IgD-negative memory B cell (primary cell): ENCODE measurements at regions not wholly inside any gene's neighbourhood (a gene's known extent, or its start where the extent isn't known, plus 50 kb on each side); places are given as distances from the start of the nearest gene placed in this dataset.

Experiments used
- H3K27ac Mint-ChIP-seq, 3 donors: one replicate each; pipeline ENCODE4 v1.8.0; 2020 to 2022; ENCODE audit warnings: mild to moderate bottlenecking in 3 of 3, mixed read lengths in 3 of 3, moderate library complexity in 1 of 3
- H3K27me3 Mint-ChIP-seq: one replicate; pipeline ENCODE4 v1.8.0; 2021; ENCODE audit warnings: mixed read lengths
- H3K36me3 Mint-ChIP-seq: one replicate; pipeline ENCODE4 v1.8.0; 2020; ENCODE audit warnings: mild to moderate bottlenecking, mixed read lengths
- H3K4me1 Mint-ChIP-seq, 3 donors: one replicate each; pipeline ENCODE4 v1.8.0; 2020 to 2022; ENCODE audit warnings: mixed read lengths in 3 of 3, mild to moderate bottlenecking in 1 of 3
- H3K4me3 Mint-ChIP-seq, 4 donors: one replicate each; pipeline ENCODE4 v1.8.0; 2020 to 2022; ENCODE audit warnings: mild to moderate bottlenecking in 4 of 4, mixed read lengths in 4 of 4, moderate library complexity in 3 of 4
- H3K9me3 Mint-ChIP-seq, 3 donors: one replicate each; pipeline ENCODE4 v1.8.0; 2020 to 2021; ENCODE audit warnings: mixed read lengths in 3 of 3, mild to moderate bottlenecking in 1 of 3

GRCh38 chr21:22552390-22552789, 1554.2 kb downstream of the NCAM2 start:
- no peaks in the 10 kb centered on the region for H3K36me3 Mint-ChIP-seq
- H3K27ac Mint-ChIP-seq, result no peak overlapping the region
- peaks cover 0 to 4% (median 0%) of the 10 kb centered on the region in 3 donors for H3K9me3 Mint-ChIP-seq
- no peak overlapping the region for H3K4me3 Mint-ChIP-seq
- H3K4me1 Mint-ChIP-seq, result no peaks in the 10 kb centered on the region
- no peaks in the 10 kb centered on the region for H3K27me3 Mint-ChIP-seq

GRCh38 chr21:22554690-22555316, 1556.6 kb downstream of the NCAM2 start:
- H3K27me3 Mint-ChIP-seq, result no peaks in the 10 kb centered on the region

GRCh38 chr21:22556829-22557228, 1558.6 kb downstream of the NCAM2 start:
- H3K4me3 Mint-ChIP-seq, result no peak overlapping the region

More at GRCh38 chr21:22554690-22555316, 1556.6 kb downstream of the NCAM2 start:
- H3K4me1 Mint-ChIP-seq, result no peaks in the 10 kb centered on the region
- peaks cover 0 to 4% (median under 1%) of the 10 kb centered on the region in 3 donors for H3K9me3 Mint-ChIP-seq
- no peak overlapping the region for H3K27ac Mint-ChIP-seq
- H3K36me3 Mint-ChIP-seq, result no peaks in the 10 kb centered on the region
- no peak overlapping the region for H3K4me3 Mint-ChIP-seq

GRCh38 chr21:22561946-22562345, 1563.7 kb downstream of the NCAM2 start:
- H3K36me3 Mint-ChIP-seq, result peaks cover 1% of the 10 kb centered on the region

More at GRCh38 chr21:22556829-22557228, 1558.6 kb downstream of the NCAM2 start:
- H3K27ac Mint-ChIP-seq, result no peak overlapping the region
- no peaks in the 10 kb centered on the region for H3K4me1 Mint-ChIP-seq
- H3K36me3 Mint-ChIP-seq, result no peaks in the 10 kb centered on the region
- H3K27me3 Mint-ChIP-seq, result no peaks in the 10 kb centered on the region
- peaks cover 4 to 6% (median 5%) of the 10 kb centered on the region in 3 donors for H3K9me3 Mint-ChIP-seq

GRCh38 chr21:22573834-22574233, 1575.6 kb downstream of the NCAM2 start:
- Mint-ChIP-seq H3K4me1 (no peaks in the 10 kb centered on the region), H3K4me3 (no peak overlapping the region), H3K27me3 (no peaks in the 10 kb centered on the region), H3K9me3 (peaks cover 0 to 3% (median 1%) of the 10 kb centered on the region in 3 donors), H3K36me3 (no peaks in the 10 kb centered on the region), H3K27ac (no peak overlapping the region)

More at GRCh38 chr21:22561946-22562345, 1563.7 kb downstream of the NCAM2 start:
- Mint-ChIP-seq H3K27me3 (no peaks in the 10 kb centered on the region), H3K9me3 (peaks cover 4 to 6% (median 5%) of the 10 kb centered on the region in 3 donors), H3K4me3 (no peak overlapping the region), H3K4me1 (peaks cover 0 to 1% (median 0%) of the 10 kb centered on the region in 3 donors), H3K27ac (no peak overlapping the region)

DNA sequence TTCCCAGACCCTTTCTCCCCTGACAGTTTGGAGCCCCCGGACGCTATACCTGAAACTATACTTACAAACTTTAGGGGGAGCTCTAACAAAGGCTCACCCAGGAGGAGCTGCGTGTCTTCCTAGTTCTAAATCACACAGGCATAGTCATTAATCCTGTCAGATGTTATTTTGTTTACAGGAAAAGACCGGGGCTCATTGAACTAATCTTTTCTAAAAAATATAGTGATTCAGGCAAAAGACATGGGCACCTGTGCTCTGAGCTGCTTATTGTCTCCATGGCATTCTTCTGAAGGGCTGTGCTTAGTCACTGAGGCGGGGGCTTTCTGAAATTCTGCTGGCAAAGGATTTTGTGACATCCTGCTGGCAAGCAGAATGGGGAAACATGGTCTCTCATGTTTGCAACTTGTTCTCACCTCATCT, 1577.0 kb downstream of the NCAM2 start:
- H3K9me3 Mint-ChIP-seq, result peaks cover 0 to 3% (median 0%) of the 10 kb centered on the region in 3 donors
- no peaks in the 10 kb centered on the region for H3K27me3 Mint-ChIP-seq
- no peaks in the 10 kb centered on the region for H3K4me1 Mint-ChIP-seq
- H3K4me3 Mint-ChIP-seq, result no peak overlapping the region
- H3K27ac Mint-ChIP-seq, result no peak overlapping the region
- H3K36me3 Mint-ChIP-seq, result no peaks in the 10 kb centered on the region

- Mint-ChIP-seq H3K27me3 (no peaks in the 10 kb centered on the region), H3K4me3 (no peak overlapping the region), H3K4me1 (no peaks in the 10 kb centered on the region), H3K36me3 (no peaks in the 10 kb centered on the region), H3K9me3 (peaks cover 0 to 8% (median 4%) of the 10 kb centered on the region in 3 donors), H3K27ac (no peak overlapping the region)
Observed at GRCh38 chr21:22579741-22580140, 1581.5 kb downstream of the NCAM2 start.

GRCh38 chr21:22582026-22582425, 1583.8 kb downstream of the NCAM2 start:
- H3K36me3 Mint-ChIP-seq, result no peaks in the 10 kb centered on the region
- H3K27ac Mint-ChIP-seq, result no peak overlapping the region
- no peaks in the 10 kb centered on the region for H3K4me1 Mint-ChIP-seq

DNA sequence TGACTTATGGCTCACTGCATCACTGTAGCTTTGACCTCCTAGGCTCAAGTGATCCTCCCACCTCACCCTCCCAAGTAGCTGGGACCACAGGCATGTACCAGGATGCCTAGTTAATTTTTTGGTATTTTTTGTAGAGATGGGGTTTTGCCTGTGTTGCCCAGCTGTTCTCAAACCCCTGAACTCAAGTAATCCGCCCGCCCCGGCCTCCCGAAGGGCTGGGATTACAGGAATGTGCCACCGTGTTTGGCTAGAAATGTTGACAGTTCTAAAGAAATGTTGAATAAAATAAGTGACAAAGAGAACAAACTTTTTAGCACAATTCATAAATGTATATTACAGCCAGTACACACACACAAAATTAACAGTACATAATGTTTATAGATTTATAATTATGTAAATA, 1586.1 kb downstream of the NCAM2 start:
- H3K4me1 Mint-ChIP-seq, result no peaks in the 10 kb centered on the region
- H3K27me3 Mint-ChIP-seq, result no peaks in the 10 kb centered on the region
- no peak overlapping the region for H3K27ac Mint-ChIP-seq
- H3K4me3 Mint-ChIP-seq, result no peak overlapping the region
- H3K9me3 Mint-ChIP-seq, result peaks cover 1 to 17% (median 2%) of the 10 kb centered on the region in 3 donors
- H3K36me3 Mint-ChIP-seq, result no peaks in the 10 kb centered on the region

More at GRCh38 chr21:22582026-22582425, 1583.8 kb downstream of the NCAM2 start:
- Mint-ChIP-seq H3K27me3 (no peaks in the 10 kb centered on the region), H3K4me3 (no peak overlapping the region), H3K9me3 (peaks cover 0 to 17% (median 1%) of the 10 kb centered on the region in 3 donors)

DNA sequence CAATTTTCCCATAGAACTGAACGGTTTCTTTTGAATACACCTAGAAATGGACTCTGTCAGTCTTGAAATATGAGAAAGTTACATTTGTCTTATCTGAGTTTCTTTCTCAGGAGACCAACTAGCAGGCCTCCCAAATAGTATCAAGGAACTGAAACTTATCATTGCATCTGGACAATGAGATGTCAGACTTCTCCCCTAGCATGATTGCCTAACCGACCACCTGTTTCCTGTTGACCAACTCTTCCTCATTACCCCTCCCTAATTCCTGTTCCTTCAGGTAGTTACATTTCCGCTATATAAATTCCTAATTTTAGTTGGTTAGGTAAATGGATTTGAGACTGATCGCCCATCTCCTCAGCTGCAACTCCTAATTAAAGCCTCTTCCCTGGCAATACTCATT, 1587.3 kb downstream of the NCAM2 start:
- Mint-ChIP-seq H3K27me3 (no peaks in the 10 kb centered on the region), H3K4me3 (no peak overlapping the region), H3K27ac (no peak overlapping the region), H3K4me1 (no peaks in the 10 kb centered on the region), H3K36me3 (no peaks in the 10 kb centered on the region), H3K9me3 (peaks cover 1 to 17% (median 2%) of the 10 kb centered on the region in 3 donors)

DNA sequence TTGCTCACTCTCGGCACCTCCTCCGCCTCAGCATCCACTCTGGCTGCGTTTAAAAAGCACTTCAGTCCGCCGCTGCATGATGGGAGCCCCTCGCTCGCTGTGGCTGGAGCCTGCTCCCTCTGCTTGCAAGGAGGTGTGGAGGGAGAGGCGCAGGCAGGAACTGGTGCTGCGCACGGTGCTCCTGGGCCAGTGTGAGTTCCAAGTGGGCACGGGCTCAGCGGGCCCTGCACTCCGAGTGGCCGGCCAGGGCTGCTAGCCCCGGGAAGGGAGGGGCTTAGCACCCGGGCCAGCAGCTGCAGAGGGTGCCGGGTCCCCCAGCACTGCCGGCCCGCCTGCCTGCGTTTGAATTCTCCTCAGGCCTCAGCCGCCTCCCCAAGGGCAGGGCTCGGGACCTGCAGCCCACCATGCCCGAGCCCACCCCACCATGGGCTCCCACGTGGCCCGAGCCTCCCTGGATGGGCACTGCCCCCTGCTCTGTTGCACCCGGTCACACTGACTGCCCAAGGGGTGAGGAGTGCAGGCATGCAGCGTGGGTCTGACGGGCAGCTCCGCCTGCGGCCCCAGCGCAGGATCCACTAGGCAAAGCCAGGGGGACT, 1599.5 kb downstream of the NCAM2 start:
- Mint-ChIP-seq H3K27me3 (no peaks in the 10 kb centered on the region), H3K4me3 (no peak overlapping the region), H3K4me1 (no peaks in the 10 kb centered on the region), H3K27ac (no peak overlapping the region), H3K9me3 (peaks cover 4 to 9% (median 6%) of the 10 kb centered on the region in 3 donors), H3K36me3 (no peaks in the 10 kb centered on the region)

- H3K4me3 Mint-ChIP-seq, result no peak overlapping the region
- H3K4me1 Mint-ChIP-seq, result no peaks in the 10 kb centered on the region
- no peaks in the 10 kb centered on the region for H3K36me3 Mint-ChIP-seq
- H3K9me3 Mint-ChIP-seq, result peaks cover 0 to 4% (median 0%) of the 10 kb centered on the region in 3 donors
- no peaks in the 10 kb centered on the region for H3K27me3 Mint-ChIP-seq
- H3K27ac Mint-ChIP-seq, result no peak overlapping the region
Observed at GRCh38 chr21:22609802-22610201, 1611.6 kb downstream of the NCAM2 start.

DNA sequence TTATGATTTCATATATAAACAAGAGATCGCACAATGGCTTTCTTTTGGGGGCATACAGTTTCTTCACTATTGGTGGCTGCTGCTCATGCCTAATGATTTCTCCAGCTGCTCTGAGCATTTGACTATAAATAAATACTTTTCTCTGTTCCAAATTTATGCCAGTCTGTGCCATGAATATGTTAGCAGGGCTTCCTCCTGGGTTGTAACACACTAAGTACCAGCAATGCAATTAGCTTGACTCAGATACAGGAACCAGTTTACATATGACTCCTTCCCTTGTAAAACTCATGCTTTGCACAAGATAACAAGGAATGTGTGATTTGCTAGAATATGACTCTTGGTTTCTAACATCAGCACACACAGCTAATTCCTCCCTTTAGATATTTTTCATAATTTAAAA, 1629.7 kb downstream of the NCAM2 start:
- no peak overlapping the region for H3K4me3 Mint-ChIP-seq
- no peaks in the 10 kb centered on the region for H3K36me3 Mint-ChIP-seq
- no peak overlapping the region for H3K27ac Mint-ChIP-seq
- H3K9me3 Mint-ChIP-seq, result peaks cover 0 to 2% (median 0%) of the 10 kb centered on the region in 3 donors
- no peaks in the 10 kb centered on the region for H3K4me1 Mint-ChIP-seq
- H3K27me3 Mint-ChIP-seq, result no peaks in the 10 kb centered on the region

- H3K9me3 Mint-ChIP-seq, result no peaks in the 10 kb centered on the region
- H3K36me3 Mint-ChIP-seq, result no peaks in the 10 kb centered on the region
- no peaks in the 10 kb centered on the region for H3K27me3 Mint-ChIP-seq
- no peak overlapping the region for H3K27ac Mint-ChIP-seq
- no peaks in the 10 kb centered on the region for H3K4me1 Mint-ChIP-seq
- no peak overlapping the region for H3K4me3 Mint-ChIP-seq
Observed at GRCh38 chr21:22630953-22631465, 1632.8 kb downstream of the NCAM2 start.

- no peaks in the 10 kb centered on the region for H3K4me1 Mint-ChIP-seq
- no peaks in the 10 kb centered on the region for H3K9me3 Mint-ChIP-seq
- H3K27me3 Mint-ChIP-seq, result no peaks in the 10 kb centered on the region
- H3K27ac Mint-ChIP-seq, result peak overlapping the region in 1 of 3 donors; percentile 24
- H3K4me3 Mint-ChIP-seq, result no peak overlapping the region
- no peaks in the 10 kb centered on the region for H3K36me3 Mint-ChIP-seq
Observed at GRCh38 chr21:22632176-22632575, 1634.0 kb downstream of the NCAM2 start.

DNA sequence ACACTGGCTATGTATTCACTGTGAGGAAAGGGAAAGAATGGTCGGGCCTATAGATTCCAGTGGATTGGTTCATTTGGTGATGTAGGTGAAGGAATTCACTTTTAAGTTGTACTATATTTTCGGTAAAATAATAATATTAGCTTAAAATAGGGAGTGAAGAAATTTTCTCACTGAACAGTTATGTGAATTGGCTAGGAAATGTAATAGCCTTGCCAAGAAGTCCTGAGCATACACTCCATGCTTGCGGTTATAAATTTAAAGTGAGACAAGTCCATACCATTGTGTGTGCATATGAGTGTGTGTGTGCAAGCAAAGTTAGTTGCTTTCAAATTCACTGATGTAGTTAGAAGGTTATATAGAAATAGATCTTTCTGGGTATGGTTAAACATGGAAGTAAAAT, 1651.0 kb downstream of the NCAM2 start:
- peaks cover 0 to 2% (median 2%) of the 10 kb centered on the region in 3 donors for H3K9me3 Mint-ChIP-seq
- no peak overlapping the region for H3K27ac Mint-ChIP-seq
- H3K4me1 Mint-ChIP-seq, result no peaks in the 10 kb centered on the region
- H3K36me3 Mint-ChIP-seq, result no peaks in the 10 kb centered on the region
- H3K27me3 Mint-ChIP-seq, result no peaks in the 10 kb centered on the region
- no peak overlapping the region for H3K4me3 Mint-ChIP-seq
